H1 (cell line): ENCODE measurements at regions not wholly inside any gene's neighbourhood (a gene's known extent, or its start where the extent isn't known, plus 50 kb on each side); places are given as distances from the start of the nearest gene placed in this dataset.

ENCODE experiments used
- CTCF ChIA-PET: fragments of 300-600 bp; sonication (Branson Sonifier 250); formaldehyde crosslinking; loops from one replicate; lab custom pipeline; 2021; ENCODE audit not compliant: partially characterized antibody; lab: Charles Lee
- POLR2A ChIA-PET: fragments of 300-600 bp; sonication (Branson Sonifier 250); formaldehyde crosslinking; loops from one replicate; lab custom pipeline; 2021; ENCODE audit warnings: inconsistent platforms; ENCODE audit not compliant: partially characterized antibody; lab: Charles Lee
- DNase-seq, 2 experiments: peaks; one replicate each; pipeline versions ENCODE4 v3.0.0 to v3.0.0-alpha.2; 2010 to 2022; ENCODE audit warnings: low spot score in 2 of 2, low read depth in 1 of 2, mixed read lengths in 1 of 2
- FAIRE-seq: peaks from 2 replicates; lab custom pipeline; 2011; peaks lifted over from hg19 to GRCh38; lab: Jason Lieb, UNC
- H2AFZ ChIP-seq: 2 replicates; pipeline ENCODE4 v1.8.1; 2012; ENCODE audit warnings: low read length, inconsistent platforms
- H2AK5ac ChIP-seq: 2 replicates; pipeline ENCODE4 v1.6.1; 2013; ENCODE audit warnings: low read depth, low read length
- H2BK120ac ChIP-seq: replicated peaks from 2 replicates; pipeline ENCODE3; 2013; ENCODE audit warnings: low read depth, low read length, inconsistent platforms
- H2BK12ac ChIP-seq: 2 replicates; pipeline ENCODE4 v1.6.1; 2013; ENCODE audit warnings: low read depth, low read length
- H2BK15ac ChIP-seq: 2 replicates; pipeline ENCODE4 v1.6.1; 2013; ENCODE audit warnings: low read length
- H2BK20ac ChIP-seq: 2 replicates; pipeline ENCODE4 v1.6.1; 2013; ENCODE audit warnings: low read length
- H2BK5ac ChIP-seq: 2 replicates; pipeline ENCODE4 v1.6.1; 2013; ENCODE audit warnings: low read depth, low read length
- H3K14ac ChIP-seq: 2 replicates; pipeline ENCODE4 v1.6.1; 2013; ENCODE audit warnings: inconsistent platforms; ENCODE audit not compliant: insufficient read length
- H3K18ac ChIP-seq: 2 replicates; pipeline ENCODE4 v1.6.1; 2013; ENCODE audit warnings: low read length; ENCODE audit errors: extremely low read depth
- H3K23ac ChIP-seq: 2 replicates; pipeline ENCODE4 v1.6.1; 2013; ENCODE audit warnings: inconsistent platforms; ENCODE audit not compliant: insufficient read length
- H3K23me2 ChIP-seq: 2 replicates; pipeline ENCODE4 v1.6.1; 2013; ENCODE audit warnings: low read depth, low read length
- H3K27ac ChIP-seq: 2 replicates; pipeline ENCODE4 v1.6.1; 2011; ENCODE audit warnings: low read depth, low read length, inconsistent platforms
- H3K27me3 ChIP-seq, 4 experiments: replicated peaks in 1 of 4; 1 replicate in 1 of 4; 2 replicates in 3 of 4; pipeline versions ENCODE4 v1.6.1 to v1.8.1; 2011 to 2013; ENCODE audit warnings: low read length in 3 of 4, mild to moderate bottlenecking in 3 of 4, inconsistent platforms in 2 of 4, mixed read lengths in 2 of 4, moderate library complexity in 1 of 4; ENCODE audit not compliant: control insufficient read depth in 3 of 4, insufficient read depth in 3 of 4; ENCODE audit errors: extremely low read depth in 1 of 4
- H3K36me3 ChIP-seq, 4 experiments: 2 replicates each; pipeline versions ENCODE4 v1.6.1 to v1.8.1; 2011 to 2013; ENCODE audit warnings: mild to moderate bottlenecking in 4 of 4, low read length in 3 of 4, moderate library complexity in 2 of 4, control low read depth in 1 of 4, inconsistent platforms in 1 of 4; ENCODE audit not compliant: insufficient read depth in 4 of 4, control insufficient read depth in 2 of 4
- H3K4ac ChIP-seq: replicated peaks from 2 replicates; pipeline ENCODE3; 2013; ENCODE audit warnings: low read length, low read depth, mixed read lengths, inconsistent platforms; ENCODE audit not compliant: insufficient read length
- H3K4me1 ChIP-seq, 4 experiments: replicated peaks in 1 of 4; 1 replicate in 1 of 4; 2 replicates in 3 of 4; pipeline versions ENCODE4 v1.6.1 to v1.8.1; 2011 to 2013; ENCODE audit warnings: low read length in 3 of 4, inconsistent platforms in 2 of 4, mixed read lengths in 1 of 4; ENCODE audit not compliant: insufficient read depth in 4 of 4, control insufficient read depth in 3 of 4
- H3K4me2 ChIP-seq, 2 experiments: 2 replicates each; pipeline versions ENCODE4 v1.6.1 to v1.8.1; 2011 to 2013; ENCODE audit warnings: low read depth in 2 of 2, low read length in 2 of 2, control low read depth in 1 of 2, inconsistent platforms in 1 of 2, mild to moderate bottlenecking in 1 of 2; ENCODE audit not compliant: insufficient read depth in 1 of 2
- H3K4me3 ChIP-seq, 4 experiments: fragments of 200-600, 300-600 bp in 1 of 4; sonication (generic), shearing (Covaris generic), sonication (Bioruptor Twin) in 1 of 4; 2 replicates each; pipeline versions ENCODE4 v1.5.1 to v1.8.1; 2011 to 2016; ENCODE audit warnings: low read length in 4 of 4, low read depth in 3 of 4, control low read depth in 2 of 4, inconsistent platforms in 2 of 4, mild to moderate bottlenecking in 2 of 4, mixed read lengths in 1 of 4, moderate library complexity in 1 of 4; ENCODE audit not compliant: insufficient read depth in 2 of 4; ENCODE audit errors: extremely low read depth in 1 of 4
- H3K56ac ChIP-seq: replicated peaks from 2 replicates; pipeline ENCODE3; 2013; ENCODE audit warnings: low read depth, mild to moderate bottlenecking, mixed read lengths, low read length, inconsistent platforms; ENCODE audit not compliant: insufficient read length
- H3K79me1 ChIP-seq: 2 replicates; pipeline ENCODE4 v1.6.1; 2013; ENCODE audit warnings: low read depth, low read length, control low read depth
- H3K79me2 ChIP-seq, 2 experiments: 2 replicates each; pipeline versions ENCODE4 v1.6.1 to v1.8.1; 2012 to 2013; ENCODE audit warnings: low read length in 2 of 2, mild to moderate bottlenecking in 2 of 2, inconsistent platforms in 1 of 2; ENCODE audit not compliant: insufficient read depth in 2 of 2, control insufficient read depth in 1 of 2
- H3K9ac ChIP-seq, 4 experiments: replicated peaks in 1 of 4; 1 replicate in 1 of 4; 2 replicates in 3 of 4; pipeline versions ENCODE4 v1.6.1 to v1.8.1; 2011 to 2013; ENCODE audit warnings: low read depth in 3 of 4, low read length in 3 of 4, control low read depth in 2 of 4, mild to moderate bottlenecking in 2 of 4, moderate library complexity in 2 of 4, inconsistent platforms in 1 of 4; ENCODE audit errors: extremely low read depth in 1 of 4
- H3K9me3 ChIP-seq, 2 experiments: 2 replicates each; pipeline versions ENCODE4 v1.6.1 to v1.8.1; 2012 to 2013; ENCODE audit warnings: mild to moderate bottlenecking in 2 of 2, moderate library complexity in 2 of 2, control low read depth in 1 of 2, inconsistent platforms in 1 of 2, low read depth in 1 of 2, low read length in 1 of 2, mixed read lengths in 1 of 2; ENCODE audit not compliant: insufficient read depth in 2 of 2
- H4K20me1 ChIP-seq, 2 experiments: replicated peaks in 1 of 2; 2 replicates each; pipeline versions ENCODE3 to v1.8.1; 2011 to 2013; ENCODE audit warnings: inconsistent platforms in 2 of 2, low read length in 2 of 2, mild to moderate bottlenecking in 1 of 2; ENCODE audit not compliant: insufficient read depth in 2 of 2, control insufficient read depth in 1 of 2
- H4K5ac ChIP-seq: 2 replicates; pipeline ENCODE4 v1.6.1; 2013; ENCODE audit warnings: low read length, low read depth, mixed read lengths, inconsistent platforms; ENCODE audit not compliant: insufficient read length
- H4K8ac ChIP-seq: 2 replicates; pipeline ENCODE4 v1.8.0; 2013; ENCODE audit warnings: mild to moderate bottlenecking, moderate library complexity, low read length, inconsistent platforms; ENCODE audit not compliant: insufficient read depth; ENCODE audit errors: extremely low read depth
- H4K91ac ChIP-seq: replicated peaks from 2 replicates; pipeline ENCODE3; 2013; ENCODE audit warnings: low read length, mixed read lengths, inconsistent platforms; ENCODE audit not compliant: insufficient read length
- CEBPB ChIP-seq: IDR thresholded peaks from 2 replicates; pipeline ENCODE4 v1.6.1; 2012; ENCODE audit warnings: low read depth, low read length
- EP300 ChIP-seq, 2 experiments: IDR thresholded peaks; 1 replicate in 1 of 2; 2 replicates in 1 of 2; pipeline ENCODE4 v1.6.1; 2011 to 2012; ENCODE audit warnings: low read depth in 2 of 2, low read length in 2 of 2, mild to moderate bottlenecking in 2 of 2, borderline replicate concordance in 1 of 2, inconsistent platforms in 1 of 2, moderate library complexity in 1 of 2
- EZH2 ChIP-seq: fragments of 200-600 bp; sonication (generic); IDR thresholded peaks from 2 replicates; pipeline ENCODE4 v1.7.1; 2012; ENCODE audit warnings: low read depth, mild to moderate bottlenecking, moderate library complexity, low read length, inconsistent platforms; ENCODE audit not compliant: severe bottlenecking
- PHF8 ChIP-seq: fragments of 200-600 bp; sonication (generic); conservative IDR thresholded peaks from 2 replicates; pipeline ENCODE4 v1.7.1; 2012; ENCODE audit warnings: low read depth, mild to moderate bottlenecking, inconsistent platforms, low read length, moderate library complexity
- RBBP5 ChIP-seq: IDR thresholded peaks from 2 replicates; pipeline ENCODE4 v1.7.1; 2012; ENCODE audit warnings: low read depth, mild to moderate bottlenecking, inconsistent platforms, low read length, moderate library complexity, borderline replicate concordance
- SP2 ChIP-seq: IDR thresholded peaks from 2 replicates; pipeline ENCODE4 v1.6.1; 2012; ENCODE audit warnings: mild to moderate bottlenecking, low read length, inconsistent platforms
- TAF7 ChIP-seq: optimal IDR thresholded peaks from 2 replicates; pipeline ENCODE3; 2011; ENCODE audit warnings: low read depth, mild to moderate bottlenecking, inconsistent platforms, low read length, moderate library complexity, borderline replicate concordance
- TCF12 ChIP-seq: IDR thresholded peaks from 2 replicates; pipeline ENCODE4 v1.6.1; 2011; ENCODE audit warnings: low read depth, mild to moderate bottlenecking, low read length
- USF2 ChIP-seq: IDR thresholded peaks from 2 replicates; pipeline ENCODE4 v1.6.1; 2011; ENCODE audit warnings: low read length, improper control_type of control experiment
- WGBS, 2 experiments: shearing (Covaris generic) in 1 of 2; methylation state at CpG; one replicate each; pipeline versions ENCODE4 v1.1.6 to v1.1.7; 2013 to 2015; ENCODE audit warnings: low lambda C conversion rate in 2 of 2, mixed read lengths in 2 of 2, inconsistent platforms in 1 of 2, low coverage in 1 of 2, missing lambda C conversion rate in 1 of 2; ENCODE audit not compliant: insufficient replicate concordance in 2 of 2, insufficient coverage in 1 of 2, insufficient read length in 1 of 2; ENCODE audit errors: extremely low coverage in 1 of 2, missing lambda C conversion rate in 1 of 2; 5-methylcytosine and 5-hydroxymethylcytosine counted together

GRCh38 chr2:7430869-7431641 lies 513.8 kb downstream of the RNF144A start:
- no peak overlapping the region for H2AFZ ChIP-seq
- H4K8ac ChIP-seq: peak overlapping the region; percentile 40
- POLR2A ChIA-PET: interaction anchor here (0.5 to 0.9 kb wide), 2 partner anchors 11 to 23 kb away, joined by 3 read pairs; no protein-coding TSS in a partner anchor
- peak overlapping the region; percentile 99 for H3K18ac ChIP-seq
- FAIRE-seq (no peak), DNase-seq (peak; percentile 53 to 83)
- H3K56ac ChIP-seq: peak overlapping the region; percentile 91
- H4K20me1 ChIP-seq: no peaks in the 10 kb centered on the region
- peak overlapping the region; percentile 99 for H2BK20ac ChIP-seq
- H3K14ac ChIP-seq: peak overlapping the region; percentile 35
- H3K79me1 ChIP-seq: no peaks in the 10 kb centered on the region
- peak overlapping the region; percentile 69 for H2BK120ac ChIP-seq
- H3K4me1 ChIP-seq: peaks cover 8 to 20% (median 9%) of the 10 kb centered on the region in 4 experiments
- no peaks in the 10 kb centered on the region for H3K36me3 ChIP-seq
- CTCF ChIA-PET: interaction anchor here (0.6 kb wide), 1 partner anchor 805 kb away, joined by 3 read pairs; no protein-coding TSS in a partner anchor
- no peak overlapping the region for H3K23ac ChIP-seq
- peak overlapping the region; percentile 60 to 74 for H3K4me2 ChIP-seq
- peak overlapping the region; percentile 36; the same call in 1 of the 2 replicates for H3K27ac ChIP-seq
- H3K4me3 ChIP-seq: peak overlapping the region; percentile 11 to 51 (median 16); a peak in 7 of 8 replicates
- peak overlapping the region; percentile 97 for H4K91ac ChIP-seq
- H3K4ac ChIP-seq: peak overlapping the region; percentile 97
- peak overlapping the region; percentile 73; the same call in 1 of the 2 replicates for H2BK15ac ChIP-seq
- peak overlapping the region; percentile 4 for H4K5ac ChIP-seq
- no peaks in the 10 kb centered on the region for H3K79me2 ChIP-seq
- H3K9me3 ChIP-seq: peaks cover 10 to 13% of the 10 kb centered on the region in 2 experiments; a peak in 3 of 4 replicates
- 3% methylated on average over 52 of the region's 56 CpGs; no CpG with 5 or more reads in 1 of the 2 experiments for WGBS, 2 experiments
- peak overlapping the region; percentile 100; the same call in 1 of the 2 replicates for H2BK5ac ChIP-seq
- H2BK12ac ChIP-seq: peak overlapping the region; percentile 94; the same call in 1 of the 2 replicates
- peaks cover 0 to 2% (median 0%) of the 10 kb centered on the region in 4 experiments; a peak in 1 of 7 replicates for H3K27me3 ChIP-seq
- H3K9ac ChIP-seq: no peak overlapping the region
- H3K23me2 ChIP-seq: peaks cover 4% of the 10 kb centered on the region; the same call in 1 of the 2 replicates
- peak overlapping the region; percentile 96; the same call in 1 of the 2 replicates for H2AK5ac ChIP-seq
- TF ChIP-seq EZH2 (peak; percentile 33), SP2 (no peak), USF2 (no peak), TAF7 (no peak), TCF12 (0 out of 2 replicates have a peak, but pooled peaks have one; percentile 79), EP300 (IDR thresholded peaks at IDR 0.05; ENCODE audit: borderline replicate concordance in 1 of 2, low read depth in 2 of 2, low read length in 2 of 2) (peak in 1 of 2 experiments; percentile 63; a peak in 1 of 3 replicates), PHF8 (peak; percentile 43; the same call in 1 of the 2 replicates), RBBP5 (peak; percentile 79; the same call in 1 of the 2 replicates), CEBPB (no peak)
